ENCODE measurements at regions not wholly inside any gene's neighbourhood (a gene's known extent, or its start where the extent isn't known, plus 50 kb on each side); places are given as distances from the start of the nearest gene placed in this dataset.
A peak's percentile ranks its signal among the peaks of the same experiment; 100 is the strongest.

- DNase-seq: no peak
- no peaks in the 10 kb centered on the region for H3K36me3 Mint-ChIP-seq (ENCODE audit: low read depth)
- no peaks in the 10 kb centered on the region for H3K27me3 ChIP-seq (ENCODE audit: control insufficient read depth, insufficient read depth, low read length, poor library complexity, severe bottlenecking)
- H3K4me3 Mint-ChIP-seq: no peak overlapping the region
- TF ChIP-seq CTCF (conservative IDR thresholded peaks at IDR 0.05): no peak
- H3K9ac ChIP-seq (ENCODE audit: extremely low read depth, low read length, poor library complexity, severe bottlenecking): no peak overlapping the region
- no peaks in the 10 kb centered on the region for H3K36me3 ChIP-seq (ENCODE audit: control insufficient read depth, insufficient read depth, low read length)
- peaks cover 9% of the 10 kb centered on the region for H3K4me1 Mint-ChIP-seq
- no peak overlapping the region for H3K27ac ChIP-seq (ENCODE audit: low read depth, low read length)
- no peak overlapping the region for H3K27ac Mint-ChIP-seq
- peaks cover 42% of the 10 kb centered on the region for H3K9me3 Mint-ChIP-seq
- H3K27me3 Mint-ChIP-seq (ENCODE audit: insufficient read depth): no peaks in the 10 kb centered on the region
- H3K4me3 ChIP-seq (ENCODE audit: low read length): peak overlapping the region; percentile 23
- H3K9me3 ChIP-seq (ENCODE audit: control insufficient read depth, low read length): peaks cover 54% of the 10 kb centered on the region
- no peaks in the 10 kb centered on the region for H3K4me1 ChIP-seq (ENCODE audit: control insufficient read depth, insufficient read depth, low read length)
Measured at GRCh38 chr4:54924891-54925290, 200.5 kb downstream of the KDR start.

GRCh38 chr4:54915276-54915675 lies 210.1 kb downstream of the KDR start:
- no peaks in the 10 kb centered on the region for H3K27me3 ChIP-seq (ENCODE audit: control insufficient read depth, insufficient read depth, low read length, poor library complexity, severe bottlenecking)
- TF ChIP-seq CTCF (conservative IDR thresholded peaks at IDR 0.05): no peak
- Mint-ChIP-seq H3K9me3 (no peaks in the 10 kb centered on the region), H3K27me3 (ENCODE audit: insufficient read depth) (no peaks in the 10 kb centered on the region), H3K4me1 (peaks cover 13% of the 10 kb centered on the region), H3K4me3 (no peak overlapping the region), H3K36me3 (ENCODE audit: low read depth) (no peaks in the 10 kb centered on the region), H3K27ac (no peak overlapping the region)
- H3K27ac ChIP-seq (ENCODE audit: low read depth, low read length): no peak overlapping the region
- H3K9ac ChIP-seq (ENCODE audit: extremely low read depth, low read length, poor library complexity, severe bottlenecking): no peak overlapping the region
- H3K9me3 ChIP-seq (ENCODE audit: control insufficient read depth, low read length): peaks cover 1% of the 10 kb centered on the region
- DNase-seq: no peak
- H3K4me1 ChIP-seq (ENCODE audit: control insufficient read depth, insufficient read depth, low read length): no peaks in the 10 kb centered on the region
- 85 to 88% methylated on average over 2 of the region's 2 CpGs for WGBS, 2 experiments (ENCODE audit: insufficient coverage in 1 of 2, insufficient read length in 1 of 2)
- no peak overlapping the region for H3K4me3 ChIP-seq (ENCODE audit: low read length)
- H3K36me3 ChIP-seq (ENCODE audit: control insufficient read depth, insufficient read depth, low read length): no peaks in the 10 kb centered on the region

GRCh38 chr4:54914781-54915180 lies 210.6 kb downstream of the KDR start:
- no peaks in the 10 kb centered on the region for H3K27me3 Mint-ChIP-seq (ENCODE audit: insufficient read depth)
- TF ChIP-seq CTCF (conservative IDR thresholded peaks at IDR 0.05): no peak
- WGBS, 2 experiments (ENCODE audit: insufficient coverage in 1 of 2, insufficient read length in 1 of 2): 90% methylated on average over 2 of the region's 2 CpGs; no CpG with 5 or more reads in 1 of the 2 experiments
- no peaks in the 10 kb centered on the region for H3K36me3 Mint-ChIP-seq (ENCODE audit: low read depth)
- no peak overlapping the region for H3K27ac Mint-ChIP-seq
- Histone ChIP-seq H3K27me3 (ENCODE audit: control insufficient read depth, insufficient read depth, low read length, poor library complexity, severe bottlenecking) (no peaks in the 10 kb centered on the region), H3K4me1 (ENCODE audit: control insufficient read depth, insufficient read depth, low read length) (no peaks in the 10 kb centered on the region), H3K36me3 (ENCODE audit: control insufficient read depth, insufficient read depth, low read length) (no peaks in the 10 kb centered on the region), H3K27ac (ENCODE audit: low read depth, low read length) (no peak overlapping the region), H3K4me3 (ENCODE audit: low read length) (no peak overlapping the region), H3K9me3 (ENCODE audit: control insufficient read depth, low read length) (no peaks in the 10 kb centered on the region), H3K9ac (ENCODE audit: extremely low read depth, low read length, poor library complexity, severe bottlenecking) (no peak overlapping the region)
- no peak overlapping the region for H3K4me3 Mint-ChIP-seq
- no peaks in the 10 kb centered on the region for H3K9me3 Mint-ChIP-seq
- peaks cover 13% of the 10 kb centered on the region for H3K4me1 Mint-ChIP-seq
- no peak for DNase-seq

Measured in endodermal cell (in vitro differentiated cells).